ENCODE measurements at regions not wholly inside any gene's neighbourhood (a gene's known extent, or its start where the extent isn't known, plus 50 kb on each side); places are given as distances from the start of the nearest gene placed in this dataset.
"Not testable (repeated sequence)": the region's sequence is repeated elsewhere in the genome, so short reads cannot be mapped to it uniquely, and the experiment has no call there.

DNA sequence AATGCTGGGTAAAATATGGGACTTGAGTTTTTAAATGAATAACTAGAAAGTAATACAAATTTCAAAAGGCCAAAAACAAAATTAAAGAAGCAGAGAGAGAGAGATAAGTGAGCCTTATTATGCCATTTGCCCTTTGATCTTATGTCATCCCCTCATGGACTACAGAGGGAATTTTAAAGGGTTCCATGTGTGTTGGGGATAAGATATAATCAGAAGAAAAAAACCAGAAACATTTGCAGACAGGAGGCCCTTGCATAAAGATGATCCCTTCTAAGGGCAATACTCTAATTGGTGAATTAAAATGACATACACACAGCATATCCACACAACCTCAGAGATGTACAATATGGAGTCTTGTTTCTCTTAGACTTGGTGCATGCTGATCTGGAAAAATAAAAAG is 406.6 kb upstream of the LARGE1 start:
- DNase-seq, result no peak

DNA sequence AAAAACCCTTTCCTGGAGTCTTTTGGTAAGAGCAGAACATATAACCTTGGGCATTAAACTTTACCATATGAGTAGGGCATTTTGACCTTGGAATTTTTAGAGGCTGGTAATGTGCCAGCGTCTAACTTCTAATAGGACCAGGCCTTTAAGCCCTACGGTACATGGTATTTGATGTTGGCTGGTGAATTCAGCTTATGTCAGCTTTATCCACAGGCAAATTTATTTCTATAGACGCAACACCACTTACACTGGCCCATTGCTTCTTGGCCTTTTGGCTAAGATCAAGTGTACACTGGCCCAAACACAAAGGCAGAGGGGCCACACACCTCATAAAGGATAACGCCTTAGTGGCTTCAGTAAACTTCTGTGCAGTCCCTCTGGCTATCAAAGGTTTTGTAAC is 410.2 kb upstream of the LARGE1 start:
- DNase-seq, result no peak

DNA sequence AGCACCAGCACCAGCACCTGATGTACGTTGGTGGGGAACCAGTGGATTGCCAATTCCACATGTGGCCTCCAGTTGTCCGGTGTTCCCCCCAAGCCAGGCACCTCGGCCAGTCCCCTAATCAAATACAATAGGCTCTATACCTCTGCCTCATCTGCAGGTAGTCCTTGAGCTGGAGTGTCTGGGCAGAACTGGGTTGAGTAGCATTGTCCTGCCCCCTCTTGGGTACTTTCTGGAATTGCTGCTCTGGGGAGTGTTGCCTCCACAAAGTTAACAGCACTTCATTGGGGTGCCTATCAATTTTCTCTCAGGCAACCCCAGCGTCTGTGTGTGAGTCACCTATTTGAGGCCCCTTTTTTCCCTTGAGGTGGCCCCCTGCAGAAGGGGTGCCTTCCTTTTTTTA is 413.0 kb upstream of the LARGE1 start:
- DNase-seq, result no peak

DNA sequence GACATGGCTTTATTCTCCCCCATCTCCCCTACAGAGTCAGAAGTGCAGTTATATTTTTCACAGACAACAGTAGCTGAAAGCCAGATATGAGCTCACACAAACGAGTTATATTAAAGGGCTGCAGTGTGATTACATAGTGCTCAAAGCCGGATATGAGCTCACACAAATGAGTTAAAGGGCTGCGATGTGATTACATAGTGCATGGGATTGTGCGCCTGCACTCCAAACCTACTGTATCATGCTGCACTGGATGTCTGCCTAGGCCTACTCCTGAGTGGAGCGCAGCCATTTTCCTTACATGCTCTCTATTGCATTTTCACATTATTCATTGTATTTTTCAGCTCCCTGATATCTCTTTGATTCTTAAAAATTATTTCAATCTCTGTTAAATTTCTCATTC is 414.6 kb upstream of the LARGE1 start:
- DNase-seq, result no peak

DNA sequence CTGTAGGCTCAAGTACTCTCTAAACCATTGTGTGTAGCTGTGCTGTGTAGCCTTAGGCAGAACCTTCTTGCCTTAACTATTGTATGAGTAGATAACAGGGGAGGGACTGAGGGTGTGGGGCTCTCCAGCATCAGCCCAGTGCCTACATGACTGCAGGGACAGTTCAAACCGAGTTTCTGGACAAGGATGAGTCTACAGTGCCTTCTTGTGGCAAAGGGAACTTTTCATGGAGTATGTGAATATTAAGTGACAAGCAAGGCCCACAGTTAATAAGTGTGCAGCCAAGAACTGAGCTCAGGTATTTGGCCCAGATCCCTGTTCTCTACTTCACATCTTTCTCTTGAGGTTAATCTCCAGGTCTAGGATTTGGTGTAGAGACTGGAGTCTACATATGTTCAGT is 424.4 kb upstream of the LARGE1 start:
- DNase-seq, result no peak

DNA sequence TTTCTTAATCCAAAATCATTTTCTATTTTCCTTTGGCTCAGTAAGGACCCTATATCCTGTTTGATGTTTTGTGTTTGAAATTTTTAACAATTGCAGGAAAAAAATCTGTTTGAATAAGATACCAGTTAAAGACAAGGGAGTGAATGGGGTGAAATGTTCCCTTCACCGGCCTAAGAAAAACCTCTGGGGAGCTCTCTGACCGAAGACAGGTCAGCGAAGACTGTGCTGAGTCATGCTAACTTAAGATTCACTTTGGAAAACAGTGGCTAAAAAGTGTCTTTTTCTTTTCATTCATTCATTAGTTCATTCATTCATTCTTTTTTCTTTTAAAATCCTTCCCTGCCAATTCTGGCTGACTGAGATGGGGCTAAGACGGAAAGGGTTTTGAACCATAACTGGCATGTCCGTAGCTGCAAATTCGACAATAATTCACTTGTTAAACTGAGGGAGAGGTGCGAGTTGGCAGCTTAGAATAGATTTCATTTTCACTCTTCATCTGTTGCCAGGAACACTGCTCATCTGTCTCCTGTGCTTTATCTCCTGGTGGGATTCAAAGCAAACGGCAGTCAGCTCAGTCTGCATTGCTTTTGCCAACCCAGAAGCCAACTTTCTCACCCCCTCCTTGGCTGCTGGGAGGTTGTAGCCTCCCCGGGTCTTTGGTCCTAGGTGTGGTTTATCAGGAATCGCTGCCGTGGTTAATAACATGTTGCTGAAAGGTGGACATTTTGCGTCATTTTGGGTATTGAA is 434.0 kb upstream of the LARGE1 start:
- no peak for DNase-seq

DNA sequence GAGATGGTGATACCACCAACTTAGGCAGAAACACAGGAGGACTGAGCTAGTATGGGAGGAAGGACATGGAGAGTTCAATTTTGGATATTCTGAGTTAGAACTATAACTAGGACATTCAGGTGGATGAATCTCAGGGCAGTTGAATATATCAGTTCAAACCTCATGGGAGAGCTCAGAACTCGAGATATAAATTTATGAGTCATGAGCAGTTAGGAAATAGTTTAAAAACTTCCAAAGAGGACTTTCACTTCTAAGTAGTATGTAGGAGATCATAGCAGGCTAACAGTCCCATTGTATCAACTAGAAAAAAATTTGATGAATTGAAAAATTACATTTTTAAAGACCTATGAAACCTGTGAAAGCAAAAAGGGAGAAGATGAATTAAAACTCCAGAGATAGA is 436.2 kb upstream of the LARGE1 start:
- DNase-seq, result no peak

DNA sequence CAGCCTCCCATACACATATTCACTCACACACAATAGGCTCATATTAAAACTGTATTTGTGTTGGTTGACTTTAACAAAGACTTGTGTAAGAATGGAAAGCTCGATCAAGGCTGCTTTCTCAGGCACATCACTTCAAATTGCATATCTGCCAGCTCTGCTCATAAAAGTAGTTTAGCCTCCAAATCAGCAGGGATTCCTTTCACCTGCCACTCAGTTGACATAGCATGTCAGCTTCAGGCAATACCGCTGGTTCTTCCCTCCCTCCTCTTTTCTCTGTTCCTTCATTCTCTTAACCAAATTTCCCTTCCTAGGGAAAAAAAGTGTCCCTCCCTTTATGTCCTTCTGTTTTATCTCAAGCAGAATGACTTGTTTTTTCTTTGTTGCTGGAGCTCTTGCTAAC is 450.4 kb upstream of the LARGE1 start:
- DNase-seq, result no peak

DNA sequence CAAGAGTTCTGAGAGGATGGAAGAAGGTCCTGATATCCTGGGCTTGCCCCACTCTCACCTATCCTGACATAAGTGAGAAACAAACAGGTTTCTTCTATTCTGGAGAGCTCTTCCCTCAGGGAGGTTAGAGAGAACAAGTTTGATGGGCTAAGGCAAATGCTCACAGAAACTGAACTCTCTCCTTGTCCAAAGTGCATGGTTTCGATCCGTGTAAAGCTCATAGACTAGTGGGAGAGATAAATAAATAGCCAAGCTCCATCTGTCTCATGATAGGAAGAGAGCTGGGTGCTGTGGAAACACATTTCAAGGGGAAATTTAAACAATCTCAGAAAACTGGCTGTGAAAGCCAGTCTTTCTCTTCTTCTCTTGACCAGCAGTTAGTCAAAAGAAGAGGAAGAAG is 459.5 kb upstream of the LARGE1 start:
- DNase-seq, result no peak

DNA sequence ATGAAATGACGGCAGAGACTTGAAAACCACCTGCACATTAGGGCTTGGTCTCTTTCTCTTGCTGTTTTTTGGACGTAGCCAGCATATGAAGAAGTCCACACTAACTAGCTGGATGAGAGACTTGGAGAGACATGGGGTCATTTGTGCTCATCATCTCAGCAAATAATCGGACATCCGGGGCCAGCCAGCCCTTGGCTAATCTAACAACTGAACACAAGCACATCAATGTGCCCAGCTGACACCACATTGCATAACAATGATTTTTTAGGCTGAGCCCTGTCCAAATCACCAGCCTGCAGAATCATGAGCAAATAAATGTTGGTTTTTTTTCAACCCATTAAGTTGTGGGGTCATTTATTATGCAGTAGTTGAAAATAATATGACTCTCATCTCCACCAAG is 460.3 kb upstream of the LARGE1 start:
- no peak for DNase-seq

DNA sequence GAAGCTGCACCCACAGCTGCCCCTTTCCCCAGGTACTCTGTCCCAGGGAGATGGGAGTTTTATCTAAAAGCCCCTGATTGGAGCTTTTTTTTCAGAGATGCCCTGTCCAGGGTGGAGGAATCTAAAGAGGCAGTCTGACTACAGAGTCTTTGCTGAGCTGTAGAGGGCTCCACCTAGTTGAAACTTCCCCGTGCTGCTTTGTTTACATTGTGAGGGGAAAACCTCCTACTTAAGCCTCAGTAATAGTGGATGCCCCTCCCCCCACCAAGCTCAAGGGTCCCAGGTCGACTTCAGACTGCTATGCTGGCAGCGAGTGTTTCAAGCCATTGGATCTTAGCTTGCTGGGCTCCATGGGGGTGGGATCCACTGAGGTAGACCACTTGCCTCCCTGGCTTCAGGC is 470.1 kb upstream of the LARGE1 start:
- DNase-seq, result no peak

DNA sequence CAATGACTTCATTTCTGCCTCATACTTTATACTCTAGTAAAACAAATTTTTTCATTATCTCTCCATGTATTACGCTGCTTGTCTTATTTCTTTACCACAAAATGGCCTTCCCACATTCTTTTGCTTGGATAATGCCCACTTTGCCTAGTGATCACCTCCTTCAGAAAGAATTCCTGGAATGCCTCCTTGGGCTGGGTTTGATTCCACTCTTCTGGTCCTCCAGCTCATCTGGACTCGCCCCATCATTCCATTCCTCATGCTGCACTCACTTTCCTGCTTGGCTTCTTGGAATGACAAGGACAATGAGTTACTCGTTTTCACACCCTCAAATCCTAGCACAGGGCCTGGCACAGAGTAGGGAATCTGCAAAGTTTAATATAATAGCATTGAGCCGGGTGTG is 475.1 kb upstream of the LARGE1 start:
- no peak for DNase-seq

DNA sequence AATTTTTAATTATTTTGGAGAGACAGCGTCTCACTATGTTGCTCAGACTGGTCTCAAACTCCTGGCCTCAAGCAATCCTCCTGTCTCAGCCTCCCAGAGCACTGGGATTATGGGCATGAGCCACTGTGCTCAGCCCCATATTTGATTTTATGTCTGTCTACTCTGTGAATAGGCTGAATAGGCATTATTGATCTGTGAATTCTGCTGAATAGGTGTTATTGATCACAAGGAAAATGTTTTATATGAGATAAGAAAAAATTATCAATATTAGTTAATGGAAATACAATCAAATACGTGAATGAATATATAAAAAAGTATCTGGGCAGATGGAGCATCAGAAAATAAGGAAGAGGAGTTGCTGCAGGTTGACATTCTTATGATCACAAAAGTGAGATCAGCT is 483.4 kb upstream of the LARGE1 start:
- DNase-seq, result no peak

DNA sequence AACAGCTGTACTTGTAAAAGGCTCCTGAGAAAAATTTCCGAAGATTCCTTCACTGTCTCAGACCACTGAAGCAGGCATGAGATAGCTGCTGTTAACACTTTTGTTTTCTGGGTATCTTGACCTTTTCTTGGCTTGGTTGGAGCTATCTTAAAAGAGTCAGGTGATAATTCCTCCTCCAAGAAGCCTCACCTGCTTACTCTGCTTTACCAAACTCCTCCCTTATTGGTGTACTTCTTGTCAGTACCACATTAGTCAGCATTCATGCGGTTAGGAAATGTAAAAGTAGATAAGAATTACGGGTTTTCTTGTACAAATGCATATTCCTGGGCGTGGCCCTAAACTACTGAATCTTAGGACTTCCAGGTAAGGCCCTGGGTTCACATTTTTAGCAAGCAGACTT is 489.8 kb upstream of the LARGE1 start:
- DNase-seq, result no peak

DNA sequence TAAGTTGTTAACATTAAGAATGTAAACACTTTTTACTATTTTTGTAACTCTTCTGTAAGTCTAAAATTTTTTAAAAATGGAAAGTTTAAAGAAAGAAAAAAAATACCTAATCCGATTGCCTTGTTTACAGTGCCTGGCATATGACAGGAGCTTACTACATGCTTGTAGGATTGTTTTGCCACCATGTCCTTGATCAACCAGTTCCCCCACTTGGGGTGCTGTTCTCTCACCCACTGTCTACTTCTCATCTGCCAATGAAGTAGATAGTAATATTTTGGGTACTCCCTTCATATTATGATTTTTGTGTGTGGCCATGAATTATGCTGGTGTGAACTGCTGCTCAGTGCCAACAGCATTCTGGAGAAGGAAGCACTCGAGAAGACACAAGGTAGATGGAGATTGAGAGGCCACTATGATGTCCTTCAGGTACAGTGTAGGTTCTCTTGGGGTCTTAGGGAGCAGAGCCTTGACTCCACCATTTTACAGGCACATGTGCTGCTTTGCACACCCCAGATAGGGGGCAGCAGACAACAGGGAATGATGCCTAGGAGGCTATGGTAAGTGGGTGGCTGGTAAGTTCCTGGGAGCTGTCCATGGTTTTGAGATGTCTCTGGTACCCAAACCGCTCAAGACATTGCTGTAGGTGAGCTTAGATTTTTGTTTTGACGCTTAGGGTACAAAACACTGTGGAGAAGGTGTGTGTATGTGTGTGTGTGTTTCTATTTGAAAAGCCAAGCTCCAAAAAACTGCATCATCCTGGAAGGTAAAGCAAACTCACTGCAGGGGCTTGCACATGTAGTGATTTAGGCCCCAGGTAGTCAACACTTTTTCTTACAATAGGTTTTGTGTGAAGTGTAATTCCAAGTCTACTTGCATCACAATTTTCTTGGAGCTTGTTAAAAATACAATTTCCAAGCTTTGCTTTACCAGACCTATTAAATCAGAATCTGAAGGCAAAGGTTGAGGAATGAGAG is 494.5 kb upstream of the LARGE1 start:
- peak; percentile 62 for DNase-seq

DNA sequence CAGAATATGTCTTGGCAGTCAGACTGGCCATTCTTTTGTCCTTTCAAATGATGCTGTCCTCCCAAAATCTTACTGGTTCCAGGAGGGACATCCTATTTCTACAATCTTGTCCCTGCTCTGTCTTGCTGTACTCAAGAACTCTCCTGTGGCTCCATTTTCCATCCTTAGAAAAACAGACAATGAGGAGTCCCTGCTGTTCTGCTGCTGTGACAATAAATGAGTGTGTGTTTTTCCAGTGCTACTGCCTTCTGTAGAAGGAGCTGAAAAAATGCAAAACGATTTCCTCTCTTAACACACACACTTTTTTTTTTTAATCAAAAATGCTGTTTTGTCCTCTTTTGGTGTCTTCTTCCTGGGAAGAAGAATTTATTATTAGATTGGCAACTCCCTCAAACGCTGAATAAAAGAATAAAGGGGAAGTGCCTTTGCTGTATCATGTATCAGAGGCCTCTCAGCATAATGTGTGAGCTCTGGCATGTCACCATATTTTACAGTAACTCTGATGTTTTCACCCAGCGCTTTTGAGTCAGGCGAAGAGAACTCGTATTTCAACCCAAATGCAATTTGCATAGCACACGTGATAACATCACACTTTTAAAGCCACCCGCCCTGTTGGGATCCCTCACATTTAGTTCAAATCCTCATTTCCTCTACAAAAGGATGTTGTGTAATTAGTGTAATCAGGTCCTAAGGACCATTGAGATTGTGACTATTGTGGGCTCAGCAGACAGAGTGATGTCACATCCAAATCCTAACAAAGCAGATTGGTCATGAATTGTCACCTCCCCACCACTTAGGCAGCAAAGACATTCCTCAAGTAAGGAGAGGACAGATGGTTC is 496.0 kb upstream of the LARGE1 start:
- peak; percentile 46 for DNase-seq

DNA sequence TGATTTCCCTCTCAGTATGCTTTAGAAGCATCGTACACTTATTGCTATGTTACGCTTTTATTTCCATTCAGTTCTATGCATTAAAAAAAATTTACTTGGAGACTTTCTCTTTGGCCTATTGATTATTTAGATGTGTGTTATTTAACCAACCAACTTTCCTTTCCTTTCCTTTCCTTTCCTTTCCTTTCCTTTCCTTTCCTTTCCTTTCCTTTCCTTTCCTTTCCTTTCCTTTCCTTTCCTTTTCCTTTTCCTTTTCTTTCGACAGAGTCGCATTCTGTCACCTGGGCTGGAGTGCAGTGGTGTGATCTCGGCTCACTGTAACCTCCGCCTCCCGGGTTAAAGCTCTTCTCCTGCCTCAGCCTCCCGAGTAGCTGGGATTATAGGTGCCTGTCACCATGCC is 502.7 kb upstream of the LARGE1 start:
- not testable (repeated sequence) for DNase-seq

DNA sequence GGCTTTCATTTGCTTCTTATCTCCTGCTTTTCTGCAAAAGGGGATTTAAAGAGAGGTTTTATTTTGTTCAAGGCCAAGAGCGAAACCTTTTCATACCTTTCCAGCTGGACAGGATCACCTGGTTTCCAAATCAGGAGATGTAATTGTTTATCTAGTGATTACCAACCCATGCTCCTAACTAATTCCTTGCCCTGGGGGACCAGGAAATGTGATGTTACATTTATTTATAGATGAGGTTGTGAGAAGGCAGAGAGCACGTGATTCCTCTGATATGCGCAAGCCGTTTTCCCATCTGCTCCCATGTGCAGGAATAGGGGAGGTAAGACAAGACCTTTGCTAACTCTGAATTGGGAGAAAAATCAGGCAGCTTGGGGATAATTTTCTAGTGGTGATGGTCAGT is 507.2 kb upstream of the LARGE1 start:
- DNase-seq, result peak; percentile 51

DNA sequence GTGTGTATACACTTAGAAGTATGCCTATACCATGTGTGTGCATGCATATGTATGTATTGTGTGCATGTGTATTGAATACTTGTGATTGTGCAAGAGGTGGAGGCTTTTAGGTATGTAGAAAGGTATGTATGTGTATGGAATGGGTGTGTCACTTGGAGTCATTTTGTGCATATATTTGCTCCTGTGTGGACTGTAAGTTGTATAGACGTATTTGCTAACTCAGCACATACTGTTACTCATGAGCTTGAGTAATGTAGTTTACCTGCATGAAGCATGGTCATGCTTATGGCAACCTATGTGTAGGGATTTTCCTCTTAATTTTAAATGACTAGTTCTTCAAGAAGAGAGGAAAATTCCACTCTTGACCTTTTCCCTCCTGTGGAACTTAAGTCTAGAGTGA is 507.6 kb upstream of the LARGE1 start:
- no peak for DNase-seq

DNA sequence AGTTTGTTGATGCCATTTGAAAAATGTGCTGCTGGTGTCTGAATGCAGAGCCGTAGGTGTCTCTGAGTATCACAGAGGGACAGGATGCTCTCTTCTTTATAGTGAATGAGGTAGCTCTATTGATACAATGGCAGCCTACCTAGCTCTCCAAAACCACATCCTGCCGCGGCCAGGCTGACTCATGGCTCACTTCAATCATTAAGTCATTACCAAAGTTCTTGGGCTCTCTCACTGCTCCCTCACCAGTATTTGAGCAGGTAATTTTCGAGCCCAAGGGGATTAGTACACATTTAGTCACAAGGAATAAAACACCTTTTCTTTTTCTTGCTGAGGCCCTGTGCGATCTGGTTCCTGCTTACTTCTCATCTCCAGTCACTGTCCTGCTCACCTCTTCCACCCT is 509.0 kb upstream of the LARGE1 start:
- DNase-seq, result peak; percentile 68

DNA sequence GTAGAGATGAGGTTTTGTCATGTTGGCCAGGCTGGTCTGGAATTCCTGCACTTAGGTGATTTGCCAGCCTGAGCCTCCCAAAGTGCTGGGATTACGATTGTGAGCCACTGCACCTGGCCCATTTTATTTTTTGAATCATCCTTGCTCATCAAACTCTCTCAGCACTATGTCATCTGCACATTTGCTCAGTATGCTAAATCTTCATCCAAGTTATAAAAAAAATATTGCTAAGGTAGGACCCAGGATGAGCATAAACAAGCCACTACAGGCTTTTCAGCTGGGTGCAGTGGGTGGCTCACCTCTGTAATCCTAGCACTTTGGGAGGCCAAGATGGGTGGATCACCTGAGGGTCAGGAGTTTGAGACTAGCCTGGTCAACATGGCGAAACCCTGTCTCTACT is 510.1 kb upstream of the LARGE1 start:
- DNase-seq, result no peak

DNA sequence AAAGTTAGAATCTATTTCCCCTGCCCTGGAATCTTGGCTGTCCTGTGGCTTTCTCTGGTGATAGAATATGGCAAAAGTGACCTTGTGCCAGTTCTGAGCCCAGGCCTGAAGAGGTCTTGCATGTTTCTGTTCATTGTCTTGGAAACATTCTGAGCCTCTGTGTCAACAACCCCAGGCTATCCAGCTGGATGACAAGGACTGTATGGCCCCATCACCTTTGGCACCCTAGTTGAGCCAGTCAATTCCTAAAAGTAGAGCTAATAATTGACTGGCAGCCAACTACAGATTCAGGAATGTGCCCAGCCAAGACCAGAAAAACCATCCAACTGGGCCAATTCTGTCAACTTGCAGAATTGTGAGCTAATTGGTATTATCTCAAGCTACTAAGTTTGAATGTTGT is 514.1 kb upstream of the LARGE1 start:
- no peak for DNase-seq

DNA sequence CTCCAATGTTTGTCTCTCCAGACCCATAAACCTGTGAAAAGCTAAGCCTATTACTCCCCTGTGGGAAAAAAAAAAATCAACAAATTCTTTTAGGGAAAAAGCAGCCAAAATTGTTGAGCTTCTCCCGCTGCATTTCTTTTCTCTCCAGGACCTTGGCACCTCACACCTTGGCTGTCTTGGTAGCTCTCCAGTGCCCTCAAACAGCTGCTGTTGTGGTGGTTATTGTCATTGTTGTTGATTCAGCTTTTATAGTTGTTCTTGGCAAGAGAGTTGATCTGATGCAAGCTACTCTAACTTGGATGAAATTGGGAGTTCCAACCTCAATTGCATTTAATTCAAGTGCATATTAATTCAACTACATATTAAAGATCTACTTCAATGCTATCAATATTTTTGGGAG is 516.9 kb upstream of the LARGE1 start:
- peak; percentile 4 for DNase-seq
